ENCODE measurements at regions not wholly inside any gene's neighbourhood (a gene's known extent, or its start where the extent isn't known, plus 50 kb on each side); places are given as distances from the start of the nearest gene placed in this dataset.
A peak's percentile ranks its signal among the peaks of the same experiment; 100 is the strongest.

- TF ChIP-seq, protein P1, sequence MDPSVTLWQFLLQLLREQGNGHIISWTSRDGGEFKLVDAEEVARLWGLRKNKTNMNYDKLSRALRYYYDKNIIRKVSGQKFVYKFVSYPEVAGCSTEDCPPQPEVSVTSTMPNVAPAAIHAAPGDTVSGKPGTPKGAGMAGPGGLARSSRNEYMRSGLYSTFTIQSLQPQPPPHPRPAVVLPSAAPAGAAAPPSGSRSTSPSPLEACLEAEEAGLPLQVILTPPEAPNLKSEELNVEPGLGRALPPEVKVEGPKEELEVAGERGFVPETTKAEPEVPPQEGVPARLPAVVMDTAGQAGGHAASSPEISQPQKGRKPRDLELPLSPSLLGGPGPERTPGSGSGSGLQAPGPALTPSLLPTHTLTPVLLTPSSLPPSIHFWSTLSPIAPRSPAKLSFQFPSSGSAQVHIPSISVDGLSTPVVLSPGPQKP (IDR thresholded peaks at IDR 0.05; ENCODE audit: borderline replicate concordance, low read depth, low read length) = no peak
Observed at GRCh38 chr14:86790408-86791364, 1202.3 kb downstream of the GALC start (continued).

- no peak overlapping the region for H4K5ac ChIP-seq (ENCODE audit: low read depth, low read length)
- DNase-seq = peak; percentile 47
- CTCF ChIA-PET = interaction anchor here (1.2 kb wide), 1 partner anchor 10 kb away, joined by 3 read pairs; no protein-coding TSS in a partner anchor
Observed at GRCh38 chr14:86788224-86788623, 1204.8 kb downstream of the GALC start.

More at GRCh38 chr14:86788224-86788623, 1204.8 kb downstream of the GALC start:
- WGBS, 2 experiments (ENCODE audit: extremely low coverage in 2 of 2, insufficient read length in 1 of 2) = no CpG with 5 or more reads among the region's 1 CpG
- no peaks in the 10 kb centered on the region for H4K20me1 ChIP-seq (ENCODE audit: insufficient read depth, low read length)
- H2AK9ac ChIP-seq (replicated peaks; ENCODE audit: low read depth, low read length, poor library complexity) = no peak overlapping the region
- H2AFZ ChIP-seq (replicated peaks; ENCODE audit: low read length, poor library complexity) = no peak overlapping the region
- intact Hi-C loops (cut with micrococcal nuclease) = no loop called here
- H3K56ac ChIP-seq (ENCODE audit: extremely low read depth, insufficient read depth, low read length) = no peak overlapping the region
- H3K9me1 ChIP-seq (ENCODE audit: insufficient read depth, low read length) = no peaks in the 10 kb centered on the region
- H3K4me1 ChIP-seq (ENCODE audit: control insufficient read depth, insufficient read depth, low read length) = peaks cover 3% of the 10 kb centered on the region
- peak; percentile 56 for ATAC-seq (ENCODE audit: low read depth)
- in situ Hi-C loops (cut with MboI; ENCODE audit: low sequenced_read_pairs) = no loop called here
- no peak overlapping the region for H3K18ac ChIP-seq (ENCODE audit: low read depth, low read length)
- POLR2A ChIA-PET (ENCODE audit: unreplicated experiment) = no interaction called here
- H2BK15ac ChIP-seq (ENCODE audit: low read depth, low read length) = no peak overlapping the region; the same call in 2 of the 3 replicates
- H3K4me2 ChIP-seq (ENCODE audit: low read depth, low read length) = no peak overlapping the region
- no peak overlapping the region for H3K4ac ChIP-seq (ENCODE audit: low read depth, low read length)
- no peak overlapping the region for H2BK20ac ChIP-seq (ENCODE audit: low read depth, low read length)
- no peak overlapping the region for H3K14ac ChIP-seq (replicated peaks; ENCODE audit: low read depth, low read length)
- no peak overlapping the region for H4K91ac ChIP-seq (ENCODE audit: insufficient read depth, low read depth, low read length)
- no peak overlapping the region for H2AK5ac ChIP-seq (ENCODE audit: low read depth, low read length)
- no peaks in the 10 kb centered on the region for H3K79me1 ChIP-seq (ENCODE audit: low read depth in 1 of 2, low read length in 2 of 2)
- H3K4me3 ChIP-seq (ENCODE audit: insufficient read depth, low read depth, low read length) = no peak overlapping the region
- peak overlapping the region; percentile 36; the same call in 1 of the 2 replicates for H3K9ac ChIP-seq (ENCODE audit: low read depth, low read length)
- peak overlapping the region; percentile 90; the same call in 1 of the 2 replicates for H2BK120ac ChIP-seq (ENCODE audit: low read depth, low read length)
- dilution Hi-C loops (cut with HindIII; ENCODE audit: low sequenced_read_pairs, unreplicated experiment) = no loop called here
- H3K23ac ChIP-seq (ENCODE audit: low read depth, low read length) = no peak overlapping the region
- peak overlapping the region in 1 of 2 experiments; percentile 75; a peak in 2 of 4 replicates for H4K8ac ChIP-seq (ENCODE audit: low read depth in 2 of 2, low read length in 2 of 2)
- no peaks in the 10 kb centered on the region for H3K27me3 ChIP-seq (ENCODE audit: control insufficient read depth, insufficient read depth, low read length)
- no peak for TF ChIP-seq SMC3 (IDR thresholded peaks at IDR 0.05; ENCODE audit: low read depth, low read length)
- TF ChIP-seq USF2 (IDR thresholded peaks at IDR 0.05; ENCODE audit: low read depth, low read length) = no peak
- 0 out of 2 replicates have a peak, but pooled peaks have one; percentile 27 for TF ChIP-seq FOS (IDR thresholded peaks at IDR 0.05; ENCODE audit: low read depth, low read length)
- no peak for TF ChIP-seq CEBPB (IDR thresholded peaks at IDR 0.05; ENCODE audit: low read depth, low read length)
- no peak for TF ChIP-seq RCOR1 (IDR thresholded peaks at IDR 0.05; ENCODE audit: insufficient replicate concordance, low read length)
- no peak for TF ChIP-seq POLR2A (IDR thresholded peaks at IDR 0.05; ENCODE audit: low read depth, low read length)
- no peak overlapping the region for H2BK5ac ChIP-seq (ENCODE audit: low read depth, low read length, poor library complexity, severe bottlenecking)
- peak overlapping the region; percentile 33; the same call in 1 of the 2 replicates for H3K27ac ChIP-seq (ENCODE audit: insufficient read depth, low read length)
- H3K9me3 ChIP-seq (ENCODE audit: control insufficient read depth, insufficient read depth, low read length) = peaks cover 6% of the 10 kb centered on the region
- no TSS peak for BruUV-seq (replicated peaks)
- no peaks in the 10 kb centered on the region for H3K36me3 ChIP-seq (ENCODE audit: control insufficient read depth, insufficient read depth, low read length)

All from IMR-90 (cell line).